ENCODE measurements at regions not wholly inside any gene's neighbourhood (a gene's known extent, or its start where the extent isn't known, plus 50 kb on each side); places are given as distances from the start of the nearest gene placed in this dataset.
A peak's percentile ranks its signal among the peaks of the same experiment; 100 is the strongest.
"Not testable (repeated sequence)": the region's sequence is repeated elsewhere in the genome, so short reads cannot be mapped to it uniquely, and the experiment has no call there.

DNA sequence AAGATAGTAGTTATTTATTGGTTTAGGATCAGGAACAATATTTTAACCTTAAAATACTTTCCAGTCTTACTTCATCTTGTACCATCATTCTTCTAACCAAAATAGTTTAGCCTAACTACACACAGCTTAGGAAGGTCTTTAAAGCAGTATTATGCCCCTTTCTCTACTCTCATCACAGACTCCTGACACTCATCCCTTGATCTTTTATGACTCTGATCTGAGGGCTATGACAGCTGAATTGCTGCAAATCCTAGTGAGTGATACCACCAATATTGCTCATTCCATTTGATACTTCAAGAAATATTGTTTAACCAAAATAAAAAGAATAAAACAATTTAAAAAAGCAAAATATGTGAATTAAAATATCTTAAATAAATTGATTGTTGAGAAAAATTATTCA is 746.6 kb upstream of the ACO1 start:
- no peak for DNase-seq (ENCODE audit: low read depth in 3 of 3)

- DNase-seq (ENCODE audit: low read depth in 3 of 3), result no peak
These were observed 745.0 kb upstream of the ACO1 start for GRCh38 chr9:31639451-31639850.

DNA sequence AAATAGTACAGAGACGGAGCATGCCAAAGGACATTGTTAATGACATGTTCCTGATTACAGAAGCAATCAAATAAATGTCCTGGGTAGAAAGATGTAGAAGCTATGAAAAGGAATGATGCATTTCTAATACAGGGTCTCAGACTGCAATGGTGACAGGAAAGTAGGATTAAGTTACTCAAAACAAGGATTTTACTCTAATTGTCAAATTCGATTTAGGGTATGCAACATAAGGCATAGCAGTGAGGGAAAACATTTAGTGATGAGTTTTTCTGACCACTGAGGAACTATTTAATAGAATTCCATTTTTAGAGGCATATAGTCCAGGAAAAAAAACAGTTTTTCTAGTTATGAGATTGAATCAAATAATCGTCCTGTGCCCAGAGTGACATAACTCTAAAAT is 715.1 kb upstream of the ACO1 start:
- DNase-seq (ENCODE audit: low read depth in 3 of 3), result no peak

GRCh38 chr9:31671011-31671410 is 713.4 kb upstream of the ACO1 start:
- peak in 1 of 3 experiments; percentile 3 for DNase-seq (ENCODE audit: low read depth in 3 of 3)

GRCh38 chr9:31674264-31674663 is 710.2 kb upstream of the ACO1 start:
- DNase-seq (ENCODE audit: low read depth in 3 of 3), result no peak

GRCh38 chr9:31677415-31677814 is 707.0 kb upstream of the ACO1 start:
- DNase-seq (ENCODE audit: low read depth in 3 of 3), result no peak

GRCh38 chr9:31677877-31678276 is 706.6 kb upstream of the ACO1 start:
- no peak for DNase-seq (ENCODE audit: low read depth in 3 of 3)

DNA sequence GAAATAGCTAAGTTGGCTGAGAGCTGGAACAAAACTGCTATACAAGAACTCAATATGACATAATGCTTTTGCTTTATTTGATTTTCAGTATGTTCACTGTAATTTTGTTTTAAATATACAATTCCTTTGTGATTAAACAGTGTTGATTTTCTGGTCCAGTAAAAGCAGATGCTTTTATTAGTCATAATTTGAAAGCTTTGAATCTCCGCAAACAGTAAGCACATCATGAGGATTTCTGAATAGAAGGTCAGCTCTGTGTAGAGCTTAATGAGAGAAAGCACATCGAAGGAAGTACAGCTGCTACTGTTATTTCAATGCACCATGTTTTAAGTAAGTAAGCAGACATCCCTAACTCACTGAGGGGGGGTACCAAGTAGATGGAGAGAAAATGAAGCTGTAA is 701.3 kb upstream of the ACO1 start:
- no peak for DNase-seq (ENCODE audit: low read depth in 3 of 3)

- DNase-seq (ENCODE audit: low read depth in 3 of 3), result no peak
These were observed 686.5 kb upstream of the ACO1 start for GRCh38 chr9:31697956-31698355.

GRCh38 chr9:31699836-31700235 is 684.6 kb upstream of the ACO1 start:
- DNase-seq (ENCODE audit: low read depth in 3 of 3), result no peak

DNA sequence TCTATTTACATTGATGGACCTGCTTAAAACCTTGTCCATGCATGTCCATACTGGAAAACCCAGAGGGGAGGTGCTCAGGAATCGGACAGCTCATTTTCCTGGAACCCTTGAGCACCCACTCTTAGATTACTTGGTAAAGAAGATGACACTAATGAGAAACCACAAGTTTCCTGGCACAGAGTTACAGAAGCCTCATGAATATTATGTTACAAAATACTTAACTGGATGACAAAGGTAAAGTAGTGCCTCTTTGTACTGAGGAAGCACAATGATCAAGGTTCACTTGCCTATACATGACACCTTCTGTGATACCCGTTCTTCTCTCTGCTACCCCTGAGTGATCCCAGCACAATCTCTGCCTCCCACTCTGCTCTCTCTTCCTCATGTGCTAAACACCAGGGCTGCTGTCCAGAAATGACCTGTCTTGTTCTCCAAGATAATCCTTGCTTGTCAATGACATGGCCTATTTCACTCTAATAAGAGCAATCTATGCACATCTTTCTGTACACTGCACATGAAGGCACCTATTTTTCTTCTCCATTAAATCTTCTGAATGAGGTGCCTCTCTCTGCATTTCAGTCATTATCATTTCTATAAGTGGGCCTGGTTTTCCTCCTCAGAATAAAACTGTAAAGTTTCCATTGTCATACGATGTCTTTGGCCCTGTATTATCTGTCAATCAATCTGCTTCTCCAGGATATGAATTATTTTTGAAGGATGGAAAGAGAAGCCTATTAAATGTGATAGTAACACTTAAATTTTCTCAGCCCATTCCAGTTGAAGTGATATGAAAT is 684.0 kb upstream of the ACO1 start:
- no peak for DNase-seq (ENCODE audit: low read depth in 3 of 3)

GRCh38 chr9:31702957-31703356 is 681.5 kb upstream of the ACO1 start:
- no peak for DNase-seq (ENCODE audit: low read depth in 3 of 3)

DNA sequence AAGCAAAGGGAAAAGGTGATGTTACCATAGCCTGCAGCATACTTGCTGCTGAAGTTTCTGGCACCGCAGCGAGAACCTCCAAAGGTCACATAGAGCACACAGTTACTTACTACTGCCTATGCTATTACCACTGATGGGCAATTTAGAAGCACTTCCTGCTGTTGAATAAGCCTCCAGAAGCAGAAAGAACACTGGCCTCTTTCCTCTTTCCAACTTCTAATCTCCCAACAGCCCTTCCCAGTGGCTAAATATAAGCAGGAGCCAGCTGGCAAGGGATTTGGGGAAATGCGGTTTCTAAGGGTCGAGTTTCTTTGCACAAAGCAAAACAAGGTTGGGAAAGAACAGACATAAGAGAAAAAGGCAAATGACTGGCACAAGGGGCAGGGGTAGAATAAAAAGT is 669.2 kb upstream of the ACO1 start:
- no peak for DNase-seq (ENCODE audit: low read depth in 3 of 3)

DNA sequence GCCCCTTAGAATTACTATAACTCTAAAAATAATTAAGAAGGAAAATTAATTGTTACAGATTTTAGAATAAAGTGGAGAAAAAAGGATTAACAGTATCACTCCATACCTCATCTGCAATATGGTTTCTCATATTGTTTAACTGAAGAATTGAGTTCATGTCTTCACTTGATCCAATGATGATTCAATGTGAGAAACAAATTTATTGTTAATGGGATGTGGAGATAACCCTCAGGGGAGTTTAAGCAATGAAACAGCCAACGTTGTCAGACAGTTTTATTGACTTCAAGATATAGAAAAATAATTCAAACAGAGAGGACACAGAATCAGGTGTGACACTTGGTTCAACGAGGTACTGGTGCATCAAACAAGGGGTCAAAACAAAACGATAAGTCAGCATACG is 665.2 kb upstream of the ACO1 start:
- no peak for DNase-seq (ENCODE audit: low read depth in 3 of 3)

GRCh38 chr9:31730398-31730797 is 654.0 kb upstream of the ACO1 start:
- DNase-seq (ENCODE audit: low read depth in 3 of 3), result no peak

DNA sequence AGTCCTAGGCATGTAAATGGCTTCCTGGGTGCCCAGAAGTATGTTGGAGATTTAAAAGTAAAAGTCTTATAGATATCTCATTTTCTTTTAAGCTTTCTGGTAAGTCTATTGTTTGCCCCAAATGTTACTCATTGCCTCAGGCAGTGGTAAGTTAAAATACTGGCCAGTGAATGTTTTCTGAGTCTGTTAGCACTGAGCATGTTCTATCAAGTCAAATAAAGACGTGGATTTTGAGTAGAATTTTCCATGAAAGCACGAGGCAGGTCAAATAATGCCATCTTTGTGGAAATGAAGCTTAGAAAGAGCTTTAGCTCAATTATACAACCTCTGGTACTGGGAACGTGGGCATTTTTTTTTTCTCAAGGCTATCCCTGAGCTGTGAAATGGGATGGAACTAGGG is 651.3 kb upstream of the ACO1 start:
- no peak for DNase-seq (ENCODE audit: low read depth in 3 of 3)

DNA sequence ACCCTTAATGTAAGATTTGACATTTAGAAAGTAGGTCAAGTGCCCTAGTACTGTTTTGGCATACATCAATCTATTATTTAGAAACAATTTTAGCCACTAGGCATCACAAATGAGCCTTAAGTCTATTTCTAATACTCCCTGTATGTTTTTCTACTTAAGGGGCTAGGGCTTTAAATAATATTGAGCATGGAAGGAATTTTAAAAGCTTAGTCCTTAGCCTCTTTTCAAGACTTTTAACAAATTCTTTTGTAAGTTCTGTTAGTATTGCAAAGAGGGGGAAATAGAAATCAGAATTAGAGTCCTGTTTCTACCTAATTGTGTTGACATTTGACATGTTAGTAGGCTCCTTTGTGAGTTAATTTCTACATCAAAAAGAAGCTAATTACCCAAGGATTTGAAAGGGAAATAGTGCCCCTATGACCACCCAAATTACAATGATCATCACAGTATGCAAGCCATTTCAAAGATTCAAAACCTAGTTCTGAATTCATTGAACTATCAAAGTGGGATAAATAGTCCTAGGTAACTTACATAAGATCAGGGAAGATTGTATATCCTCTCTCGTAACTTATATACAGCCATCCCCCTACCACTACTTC is 647.8 kb upstream of the ACO1 start:
- no peak for DNase-seq (ENCODE audit: low read depth in 3 of 3)

DNA sequence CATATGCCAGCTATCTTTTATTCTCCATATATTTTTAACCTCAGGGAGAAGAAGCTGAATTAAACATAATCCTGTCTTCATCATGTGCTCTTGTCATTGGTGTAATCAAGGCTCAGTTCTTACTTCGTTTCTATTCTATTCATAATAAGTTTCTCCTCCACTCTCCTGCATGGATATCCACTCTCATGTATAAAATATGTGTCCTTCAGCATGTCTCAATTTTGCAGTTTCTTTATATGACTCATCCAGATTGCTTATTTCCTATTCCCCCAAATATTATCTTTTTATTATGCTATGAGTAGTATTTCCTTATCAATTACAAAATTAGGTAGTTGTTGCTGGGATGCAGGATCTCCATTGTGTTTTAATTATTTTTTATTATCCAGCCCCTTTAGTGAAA is 643.7 kb upstream of the ACO1 start:
- DNase-seq (ENCODE audit: low read depth in 3 of 3), result no peak

GRCh38 chr9:31744589-31744988 is 639.9 kb upstream of the ACO1 start:
- no peak for DNase-seq (ENCODE audit: low read depth in 3 of 3)

GRCh38 chr9:31745468-31745867 is 639.0 kb upstream of the ACO1 start:
- no peak for DNase-seq (ENCODE audit: low read depth in 3 of 3)

DNA sequence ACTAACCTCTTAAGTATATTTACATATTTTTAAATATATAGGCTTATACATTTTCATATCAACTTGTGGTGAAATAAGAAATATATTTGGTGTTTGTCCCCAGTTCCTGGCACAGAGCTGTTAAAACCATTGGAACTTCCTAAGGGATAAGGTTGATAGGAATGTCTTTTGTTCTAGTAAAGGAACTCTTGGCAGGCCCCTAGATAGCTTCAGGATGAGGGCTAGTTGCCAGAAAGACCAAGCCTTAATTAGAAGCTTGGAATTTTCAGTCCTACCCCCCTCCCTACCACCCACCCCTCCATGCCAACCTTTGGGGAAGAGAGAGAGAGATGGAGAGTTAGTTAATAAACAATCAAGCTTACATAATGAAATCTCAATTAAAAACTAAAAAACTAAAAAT is 638.6 kb upstream of the ACO1 start:
- DNase-seq (ENCODE audit: low read depth in 3 of 3), result no peak

- DNase-seq (ENCODE audit: low read depth in 3 of 3), result no peak
These were observed 630.7 kb upstream of the ACO1 start for GRCh38 chr9:31753756-31754155.

DNA sequence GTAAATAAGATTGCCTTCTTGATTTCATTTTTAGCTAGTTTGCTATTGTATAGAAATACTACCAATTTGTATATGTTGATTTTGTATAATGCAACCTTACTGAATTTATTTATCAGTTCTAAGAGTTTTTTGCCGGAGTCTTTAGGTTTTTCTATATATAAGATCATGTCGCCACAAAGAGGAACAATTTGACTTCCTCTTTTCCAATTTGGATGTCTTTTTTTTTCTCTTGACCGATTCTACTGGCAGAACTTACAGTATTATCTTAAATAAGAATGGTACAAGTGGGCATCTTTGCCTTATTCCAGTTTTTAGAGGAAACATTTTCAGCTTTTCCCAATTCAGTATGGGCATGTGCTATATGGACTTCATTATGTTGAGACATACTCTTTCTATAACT is 624.7 kb upstream of the ACO1 start:
- DNase-seq (ENCODE audit: low read depth in 3 of 3), result no peak

DNA sequence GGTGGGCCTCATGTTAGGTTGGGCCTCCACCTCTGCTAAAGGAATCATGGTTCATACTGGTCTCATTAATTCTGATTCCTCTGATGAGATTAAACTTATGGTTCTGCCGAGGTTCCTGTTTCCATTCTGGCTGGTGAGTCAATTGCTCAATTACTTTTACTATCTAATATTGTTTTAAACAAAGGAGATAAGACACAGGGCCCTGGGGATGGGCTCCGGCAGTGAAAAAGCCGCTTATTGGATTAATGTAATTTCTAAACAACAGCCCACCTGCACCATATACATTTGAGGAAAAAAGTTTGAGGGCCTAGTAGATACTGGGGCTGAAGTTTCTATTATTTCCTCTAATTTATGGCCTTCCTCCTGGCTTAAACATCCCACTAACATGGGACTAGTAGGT is 610.4 kb upstream of the ACO1 start:
- DNase-seq (ENCODE audit: low read depth in 3 of 3), result not testable (repeated sequence)

Data from stimulated activated CD4-positive, alpha-beta T cell treated with anti-CD3 and anti-CD28 coated beads, TNF-alpha, amount 100 ng/mL, for 24 hours (primary cell).